ENCODE measurements at regions not wholly inside any gene's neighbourhood (a gene's known extent, or its start where the extent isn't known, plus 50 kb on each side); places are given as distances from the start of the nearest gene placed in this dataset.

- no peak for DNase-seq
These were observed 1361.3 kb downstream of the PCDH9 start for GRCh38 chr13:65868884-65869283.

DNA sequence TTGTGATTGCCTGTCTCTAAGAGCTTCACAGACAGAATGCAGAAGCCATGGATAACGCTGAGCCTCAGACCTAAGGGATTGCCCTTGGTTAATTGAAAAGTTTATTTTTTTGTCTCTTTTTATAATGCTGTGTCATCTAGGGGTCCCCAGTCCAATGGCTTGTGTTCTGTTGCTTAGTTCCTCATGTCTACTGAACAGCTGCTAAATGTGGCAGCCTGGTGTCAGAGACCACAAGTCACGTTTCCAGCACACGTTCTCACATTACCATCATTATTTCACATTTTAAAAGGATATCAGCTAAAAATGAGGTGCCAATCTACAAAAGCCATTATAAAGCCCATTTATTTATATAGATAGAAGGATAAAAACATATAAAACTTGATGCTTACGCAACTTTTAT, 1362.0 kb downstream of the PCDH9 start:
- DNase-seq, result no peak

- no peak for DNase-seq
These were observed 1364.0 kb downstream of the PCDH9 start for GRCh38 chr13:65866138-65866537.

- no peak for DNase-seq
These were observed 1364.9 kb downstream of the PCDH9 start for GRCh38 chr13:65865206-65865605.

DNA sequence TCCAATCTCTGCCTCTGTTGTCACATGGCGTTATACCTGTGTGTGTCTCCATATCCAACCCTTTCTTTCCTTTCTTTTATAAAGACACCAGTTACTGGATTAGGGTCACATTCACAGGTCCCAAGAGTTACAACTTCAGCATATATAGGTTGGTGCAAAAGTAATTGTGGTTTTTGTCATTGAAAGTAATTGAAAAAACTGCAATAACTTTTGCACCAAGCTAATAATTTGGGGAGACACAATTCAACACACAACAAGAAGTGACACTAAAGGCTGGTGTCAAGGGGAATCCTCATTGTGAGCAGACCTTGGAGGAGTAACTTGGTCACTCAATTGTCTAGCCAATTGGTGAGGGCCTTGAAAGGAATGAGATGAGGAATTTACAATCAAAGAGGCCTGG, 1366.1 kb downstream of the PCDH9 start:
- DNase-seq, result no peak

DNA sequence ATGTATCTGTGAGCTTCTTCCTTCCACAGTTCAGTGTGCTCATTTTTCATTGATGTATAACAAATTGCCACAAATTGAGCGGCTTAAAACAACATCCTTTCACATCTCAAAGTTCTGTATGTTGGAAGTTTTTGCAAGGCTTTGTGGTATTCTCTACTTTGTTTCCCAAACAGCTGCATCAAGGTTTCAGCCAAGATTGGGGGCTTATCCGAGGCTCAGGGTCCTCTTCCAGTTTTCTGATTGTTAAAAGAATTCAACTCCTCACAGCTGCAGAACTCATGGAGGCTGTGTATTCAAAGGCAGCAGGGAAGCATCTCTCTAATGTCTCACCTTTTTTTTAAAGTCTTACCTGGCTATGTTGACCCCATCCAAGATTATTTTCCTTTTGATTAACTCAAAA, 1369.8 kb downstream of the PCDH9 start:
- no peak for DNase-seq

DNA sequence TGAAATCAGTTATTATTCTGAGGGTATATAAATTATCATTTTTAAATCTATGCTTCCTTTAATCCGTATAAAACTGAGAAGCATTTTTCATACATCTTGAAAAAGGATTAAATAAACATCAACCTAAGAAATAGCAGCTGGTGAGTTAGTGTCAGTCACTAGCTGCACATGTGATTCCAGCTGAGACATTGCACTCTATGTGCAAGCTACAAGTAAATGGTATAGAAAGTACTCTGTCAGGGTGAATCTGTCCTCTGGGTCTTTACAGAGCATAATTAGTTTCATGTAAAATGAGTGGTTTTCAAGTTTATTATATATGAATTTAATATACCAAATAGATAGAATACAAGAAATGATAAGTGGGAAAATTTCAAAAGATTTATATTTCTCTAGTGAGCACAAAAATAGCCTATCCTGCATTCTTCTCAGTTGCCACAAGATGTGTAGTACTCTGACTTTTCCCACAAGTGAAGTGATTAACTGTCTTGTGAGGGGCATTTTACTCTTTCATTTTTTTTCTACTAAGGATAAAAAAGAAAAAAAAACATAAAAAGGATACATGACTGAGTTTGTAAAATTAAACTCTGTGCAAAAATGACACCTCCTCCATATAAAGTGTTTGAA, 1372.1 kb downstream of the PCDH9 start:
- no peak for DNase-seq

DNA sequence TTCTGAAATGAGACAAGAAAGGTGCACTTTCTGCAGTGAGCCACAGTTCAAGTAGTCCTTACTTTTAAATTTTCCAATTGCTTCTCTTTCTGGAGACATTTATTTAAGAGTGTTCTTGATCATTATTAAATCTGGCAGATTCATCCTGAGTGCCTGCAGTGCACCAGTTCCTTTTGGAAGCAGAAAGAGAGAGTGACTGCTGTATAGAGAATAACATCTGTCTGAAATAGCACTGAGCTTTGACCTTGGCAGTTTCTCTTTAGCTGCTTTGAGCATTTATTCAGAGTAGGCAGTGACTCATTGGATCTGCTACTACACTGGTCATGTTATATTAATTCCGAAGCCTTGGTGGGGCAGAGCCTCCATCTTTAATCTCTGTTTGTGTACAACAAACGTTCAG, 1373.7 kb downstream of the PCDH9 start:
- no peak for DNase-seq

GRCh38 chr13:65855242-65855805, 1374.8 kb downstream of the PCDH9 start:
- DNase-seq, result no peak

DNA sequence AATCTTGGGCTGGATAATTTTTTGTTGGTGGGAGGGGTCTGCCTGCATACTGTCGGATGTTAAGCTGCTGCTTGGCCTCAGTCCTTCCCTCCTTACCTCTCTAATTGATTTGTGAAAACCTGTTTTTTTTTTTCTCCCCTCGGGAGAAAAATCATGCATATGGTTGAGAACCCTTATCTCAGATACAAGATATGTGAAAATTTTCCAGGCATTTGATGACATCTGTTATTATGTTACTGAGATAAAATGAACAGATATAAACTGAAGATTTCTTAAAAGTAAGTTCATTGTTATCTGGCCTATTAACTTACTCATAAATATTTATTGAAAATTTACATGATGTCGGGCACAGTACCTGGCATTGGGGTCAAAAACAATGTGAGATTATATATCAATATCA, 1375.7 kb downstream of the PCDH9 start:
- no peak for DNase-seq

- no peak for DNase-seq
These were observed 1385.8 kb downstream of the PCDH9 start for GRCh38 chr13:65844266-65844841.

DNA sequence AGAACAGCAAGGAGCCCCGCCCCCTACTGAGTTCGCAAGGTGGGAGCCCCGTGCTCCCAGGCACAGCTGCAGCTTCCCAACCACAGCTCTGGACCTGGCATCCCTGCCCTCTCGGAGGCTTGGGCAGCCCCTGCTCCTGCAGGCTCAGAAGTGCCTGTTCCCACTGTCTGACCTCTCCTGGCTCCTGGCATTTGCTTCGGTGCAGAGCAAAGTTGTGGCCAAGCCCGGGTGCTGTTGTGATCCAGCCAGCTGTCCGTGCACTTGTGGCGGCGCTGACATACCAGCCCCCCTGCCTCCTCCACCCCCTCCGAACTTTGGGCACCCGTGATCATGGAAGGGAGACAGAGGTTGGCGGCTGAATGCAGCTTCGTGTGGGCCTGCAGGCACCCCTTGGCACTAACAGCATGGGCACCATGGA, 1386.8 kb downstream of the PCDH9 start:
- DNase-seq, result no peak

DNA sequence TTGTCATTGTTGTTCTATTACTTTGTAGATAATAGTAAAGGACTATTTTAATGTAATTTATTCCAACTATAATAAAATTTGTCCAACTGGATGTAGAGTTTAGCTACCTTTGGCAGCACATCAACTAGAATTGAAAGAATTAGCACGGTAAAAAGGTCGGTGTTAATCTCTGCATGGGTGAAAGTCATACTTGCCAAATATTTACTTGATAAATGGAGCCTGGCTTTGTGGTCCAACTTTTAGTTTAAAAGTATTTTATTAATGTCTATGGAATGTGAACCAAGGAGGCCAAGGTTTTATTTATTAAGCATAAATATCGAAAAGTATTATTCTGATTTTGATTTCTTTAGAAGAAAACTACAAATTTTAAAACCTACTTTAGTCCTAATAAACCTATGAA, 1389.0 kb downstream of the PCDH9 start:
- DNase-seq, result no peak

GRCh38 chr13:65836066-65836465, 1394.1 kb downstream of the PCDH9 start:
- DNase-seq, result peak; percentile 22

GRCh38 chr13:65834897-65835296, 1395.2 kb downstream of the PCDH9 start:
- no peak for DNase-seq

- no peak for DNase-seq
These were observed 1399.5 kb downstream of the PCDH9 start for GRCh38 chr13:65830411-65831205.

DNA sequence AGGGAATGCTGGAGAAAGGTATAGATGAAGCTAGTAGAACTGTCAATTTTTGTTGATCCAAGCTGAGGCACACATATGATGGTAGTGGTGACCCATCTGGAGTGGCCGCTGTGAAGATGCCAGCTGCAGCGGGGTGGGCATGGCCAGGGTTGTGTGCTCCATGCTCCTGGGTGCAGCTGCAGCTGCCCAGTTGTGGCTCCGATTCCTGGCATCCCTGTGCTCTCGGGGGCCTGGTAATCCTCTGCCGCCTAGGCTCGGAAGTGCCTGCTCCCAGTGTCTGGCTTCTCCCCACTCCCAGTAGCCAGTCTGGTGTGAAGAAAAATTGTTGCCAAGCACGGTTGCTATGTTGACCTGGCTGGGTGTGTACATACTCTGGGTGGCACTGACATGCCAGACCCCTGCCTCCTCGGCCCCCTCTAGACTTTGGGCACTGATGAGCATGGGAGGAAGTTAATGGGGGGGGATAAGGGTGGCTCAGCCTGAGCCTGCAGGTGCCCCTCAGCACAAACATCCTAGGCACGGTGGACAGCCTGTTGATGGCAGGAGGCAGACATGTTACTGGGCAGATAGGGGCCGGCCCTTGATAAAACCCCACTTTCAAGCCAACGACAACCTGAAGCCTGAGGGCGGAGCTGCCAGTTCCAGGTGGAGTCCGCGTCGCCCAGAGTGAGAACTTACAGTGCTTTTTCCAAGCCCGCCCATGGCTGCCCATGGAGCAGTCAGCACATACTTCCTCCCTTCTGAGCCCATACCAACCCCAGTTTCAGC, 1400.7 kb downstream of the PCDH9 start:
- DNase-seq, result no peak

DNA sequence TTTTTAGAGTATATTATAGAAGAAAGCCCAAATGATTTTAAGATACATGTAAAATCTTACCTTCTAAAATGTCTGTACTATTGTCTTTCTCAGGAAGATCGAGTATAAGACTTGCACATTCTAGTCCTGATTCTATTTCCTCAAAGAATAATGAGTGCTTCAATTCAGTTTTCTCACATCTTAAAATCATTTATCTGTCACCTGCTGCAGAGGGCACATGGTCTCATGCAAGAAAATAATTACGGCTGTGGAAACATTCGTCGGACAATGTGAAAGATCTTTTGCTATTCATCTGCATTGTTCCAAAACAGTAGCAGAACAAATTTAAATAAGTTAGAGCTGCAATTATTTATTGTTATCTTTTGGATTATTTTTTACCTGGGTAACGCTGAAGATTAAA, 1403.5 kb downstream of the PCDH9 start:
- no peak for DNase-seq

GRCh38 chr13:65825039-65825438, 1405.1 kb downstream of the PCDH9 start:
- no peak for DNase-seq

- no peak for DNase-seq
These were observed 1422.1 kb downstream of the PCDH9 start for GRCh38 chr13:65808061-65808460.

DNA sequence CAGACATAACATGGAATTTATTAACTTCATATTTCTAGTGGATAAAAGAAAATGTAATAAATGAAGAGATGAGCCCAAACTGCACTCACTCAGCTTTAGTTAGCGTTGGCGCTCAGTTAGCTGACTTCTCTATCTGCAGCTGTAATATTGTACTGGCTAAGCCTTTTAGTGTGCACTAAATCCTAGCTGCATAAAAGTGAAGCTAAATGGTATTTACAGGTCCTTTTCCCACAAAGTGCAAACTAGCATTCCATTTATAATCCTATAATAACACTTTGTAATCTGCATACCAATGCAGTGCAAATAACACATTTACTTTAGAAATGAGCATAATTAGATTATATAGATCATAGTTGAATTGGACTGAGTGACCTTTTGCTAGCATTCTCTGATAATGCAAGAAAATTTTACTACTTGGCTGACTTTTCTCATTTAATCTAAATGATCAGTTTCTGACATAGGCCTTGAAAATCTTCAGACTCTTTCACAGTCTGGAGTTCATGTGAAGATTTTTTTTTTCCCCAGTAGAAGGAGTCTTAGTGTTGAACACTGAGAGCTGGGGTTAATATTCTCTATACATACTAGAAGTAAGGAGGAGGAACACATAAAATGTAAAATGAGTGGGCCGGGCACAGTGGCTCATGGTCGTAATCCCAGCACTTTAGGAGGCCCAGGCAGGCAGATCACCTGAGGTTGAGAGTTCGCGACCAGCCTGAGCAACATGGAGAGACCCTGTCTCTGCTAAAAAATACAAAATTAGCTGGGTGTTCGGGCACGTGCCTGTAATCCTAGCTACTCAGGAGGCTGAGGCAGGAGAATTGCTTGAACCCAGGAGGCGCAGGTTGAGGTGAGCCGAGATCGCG, 1426.4 kb downstream of the PCDH9 start:
- no peak for DNase-seq

DNA sequence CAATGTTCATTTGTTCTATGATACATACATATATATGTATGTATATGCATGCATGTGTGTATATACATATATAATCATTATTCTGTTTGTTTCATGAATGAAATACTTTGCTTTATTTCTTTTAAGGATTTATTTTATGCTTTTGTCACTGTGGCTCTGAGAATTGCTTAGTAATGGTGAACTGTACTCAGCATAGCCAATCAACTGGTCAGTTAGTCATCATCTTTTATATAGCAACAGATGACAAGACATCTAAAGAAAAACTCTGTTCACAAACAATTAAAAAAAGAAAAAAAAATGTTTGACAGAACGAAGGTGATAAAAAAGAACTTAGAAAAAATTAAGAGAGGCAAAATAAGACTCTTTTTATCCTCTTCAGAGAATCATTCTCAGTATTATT, 1440.3 kb downstream of the PCDH9 start:
- DNase-seq, result no peak

All from NCI-H1694 (cell line).